IMR-90 (cell line): ENCODE measurements at regions not wholly inside any gene's neighbourhood (a gene's known extent, or its start where the extent isn't known, plus 50 kb on each side); places are given as distances from the start of the nearest gene placed in this dataset.

Experiments used
- ATAC-seq: fragments of 200-7000 bp; cut with Tn5 transposase; 2 replicates; pipeline ENCODE4 v1.9.1; 2020; ENCODE audit warnings: low read depth, mild to moderate bottlenecking, moderate library complexity
- BruUV-seq: library from RNA; stranded (reverse); fragments of 400-500 nt; replicated peaks from 2 replicates; lab custom pipeline; 2021; lab: Mats Ljungman, UMichigan
- CTCF ChIA-PET: fragments of 300-600 bp; formaldehyde crosslinking; extraction: SDS; loops from one replicate; lab custom pipeline; 2021; ENCODE audit warnings: antibody characterized with exemption; lab: Yijun Ruan, JAX
- POLR2A ChIA-PET: fragments of 300-600 bp; sonication (Branson Sonifier 250); formaldehyde crosslinking; loops from one replicate; lab custom pipeline; 2022; ENCODE audit warnings: antibody characterized with exemption; ENCODE audit not compliant: unreplicated experiment; lab: Charles Lee
- DNase-seq: peaks from one replicate; pipeline ENCODE4 v3.0.0; 2013
- H2AFZ ChIP-seq: replicated peaks from 2 replicates; pipeline ENCODE3; 2013; ENCODE audit warnings: low read length, mild to moderate bottlenecking; ENCODE audit not compliant: poor library complexity
- H2AK5ac ChIP-seq: 2 replicates; pipeline ENCODE4 v1.6.1; 2013; ENCODE audit warnings: low read depth, low read length, inconsistent platforms
- H2AK9ac ChIP-seq: replicated peaks from 2 replicates; pipeline ENCODE3; 2013; ENCODE audit warnings: mild to moderate bottlenecking, low read depth, low read length, moderate library complexity; ENCODE audit not compliant: poor library complexity
- H2BK120ac ChIP-seq: 2 replicates; pipeline ENCODE4 v1.6.1; 2013; ENCODE audit warnings: low read depth, low read length, inconsistent platforms
- H2BK15ac ChIP-seq: 3 replicates; pipeline ENCODE4 v1.6.1; 2013; ENCODE audit warnings: low read depth, low read length, inconsistent platforms
- H2BK20ac ChIP-seq: 2 replicates; pipeline ENCODE4 v1.6.1; 2013; ENCODE audit warnings: low read depth, mild to moderate bottlenecking, inconsistent platforms, low read length, moderate library complexity
- H2BK5ac ChIP-seq: 2 replicates; pipeline ENCODE4 v1.6.1; 2013; ENCODE audit warnings: mild to moderate bottlenecking, low read depth, low read length, inconsistent platforms; ENCODE audit not compliant: poor library complexity, severe bottlenecking
- H3K14ac ChIP-seq: replicated peaks from 2 replicates; pipeline ENCODE4 v1.6.1; 2013; ENCODE audit warnings: low read depth, low read length, inconsistent platforms
- H3K18ac ChIP-seq: 2 replicates; pipeline ENCODE4 v1.6.1; 2013; ENCODE audit warnings: low read depth, low read length, control low read depth
- H3K23ac ChIP-seq: 2 replicates; pipeline ENCODE4 v1.6.1; 2013; ENCODE audit warnings: low read depth, low read length, inconsistent platforms
- H3K27ac ChIP-seq: 2 replicates; pipeline ENCODE4 v1.5.1; 2013; ENCODE audit warnings: mild to moderate bottlenecking, control low read depth, low read length; ENCODE audit not compliant: insufficient read depth
- H3K27me3 ChIP-seq: 2 replicates; pipeline ENCODE4 v1.6.1; 2013; ENCODE audit warnings: low read length; ENCODE audit not compliant: control insufficient read depth, insufficient read depth
- H3K36me3 ChIP-seq: 2 replicates; pipeline ENCODE4 v1.6.1; 2013; ENCODE audit warnings: low read length, mixed read lengths; ENCODE audit not compliant: control insufficient read depth, insufficient read depth
- H3K4ac ChIP-seq: 2 replicates; pipeline ENCODE4 v1.6.1; 2013; ENCODE audit warnings: low read depth, low read length, inconsistent platforms
- H3K4me1 ChIP-seq: 2 replicates; pipeline ENCODE4 v1.6.1; 2013; ENCODE audit warnings: low read length, mixed read lengths; ENCODE audit not compliant: control insufficient read depth, insufficient read depth
- H3K4me2 ChIP-seq: 2 replicates; pipeline ENCODE4 v1.6.1; 2013; ENCODE audit warnings: low read depth, mild to moderate bottlenecking, control low read depth, low read length, moderate library complexity
- H3K4me3 ChIP-seq: 2 replicates; pipeline ENCODE4 v1.5.1; 2013; ENCODE audit warnings: low read depth, mild to moderate bottlenecking, control low read depth, low read length, moderate library complexity; ENCODE audit not compliant: insufficient read depth
- H3K56ac ChIP-seq: 2 replicates; pipeline ENCODE4 v1.6.1; 2013; ENCODE audit warnings: low read length, inconsistent platforms; ENCODE audit not compliant: insufficient read depth; ENCODE audit errors: extremely low read depth
- H3K79me1 ChIP-seq, 2 experiments: 2 replicates each; pipeline ENCODE4 v1.6.1; 2013; ENCODE audit warnings: low read length in 2 of 2, inconsistent platforms in 1 of 2, low read depth in 1 of 2
- H3K9ac ChIP-seq: 2 replicates; pipeline ENCODE4 v1.6.1; 2013; ENCODE audit warnings: low read depth, low read length, control low read depth
- H3K9me1 ChIP-seq: 2 replicates; pipeline ENCODE4 v1.6.1; 2013; ENCODE audit warnings: low read length, inconsistent platforms; ENCODE audit not compliant: insufficient read depth
- H3K9me3 ChIP-seq: 2 replicates; pipeline ENCODE4 v1.6.1; 2013; ENCODE audit warnings: low read length; ENCODE audit not compliant: control insufficient read depth, insufficient read depth
- H4K20me1 ChIP-seq: 2 replicates; pipeline ENCODE4 v1.6.1; 2013; ENCODE audit warnings: low read length, inconsistent platforms; ENCODE audit not compliant: insufficient read depth
- H4K5ac ChIP-seq: 2 replicates; pipeline ENCODE4 v1.6.1; 2013; ENCODE audit warnings: mild to moderate bottlenecking, low read depth, low read length, control low read depth
- H4K8ac ChIP-seq, 2 experiments: 2 replicates each; pipeline ENCODE4 v1.6.1; 2013; ENCODE audit warnings: low read depth in 2 of 2, low read length in 2 of 2, control low read depth in 1 of 2, inconsistent platforms in 1 of 2
- H4K91ac ChIP-seq: 2 replicates; pipeline ENCODE4 v1.6.1; 2013; ENCODE audit warnings: low read depth, low read length, inconsistent platforms; ENCODE audit not compliant: insufficient read depth
- BHLHE40 ChIP-seq: fragments of 150-350 bp; IDR thresholded peaks from 2 replicates; pipeline ENCODE4 v1.6.1; 2016; ENCODE audit warnings: mild to moderate bottlenecking, low read depth, low read length
- CEBPB ChIP-seq: IDR thresholded peaks from 2 replicates; pipeline ENCODE4 v1.6.1; 2012; ENCODE audit warnings: low read depth, low read length, improper control_type of control experiment
- CHD1 ChIP-seq: IDR thresholded peaks from 2 replicates; pipeline ENCODE4 v1.6.1; 2012; ENCODE audit warnings: low read depth, low read length, improper control_type of control experiment
- CTCF ChIP-seq: conservative IDR thresholded peaks from 2 replicates; pipeline ENCODE4 v1.5.1; 2012; ENCODE audit warnings: mild to moderate bottlenecking, low read depth, low read length, improper control_type of control experiment
- ELK1 ChIP-seq: fragments of 150-350 bp; IDR thresholded peaks from 2 replicates; pipeline ENCODE4 v1.6.1; 2016; ENCODE audit warnings: low read depth, mild to moderate bottlenecking, low read length, moderate library complexity, borderline replicate concordance
- FOS ChIP-seq: fragments of 150-350 bp; IDR thresholded peaks from 2 replicates; pipeline ENCODE4 v1.6.1; 2016; ENCODE audit warnings: low read depth, low read length
- MAFK ChIP-seq: IDR thresholded peaks from 2 replicates; pipeline ENCODE4 v1.6.1; 2012; ENCODE audit warnings: low read depth, low read length, improper control_type of control experiment
- MAZ ChIP-seq: IDR thresholded peaks from 2 replicates; pipeline ENCODE4 v1.6.1; 2012; ENCODE audit warnings: low read depth, mild to moderate bottlenecking, low read length, improper control_type of control experiment, moderate library complexity, borderline replicate concordance
- MXI1 ChIP-seq: IDR thresholded peaks from 2 replicates; pipeline ENCODE4 v1.6.1; 2012; ENCODE audit warnings: low read depth, mild to moderate bottlenecking, low read length, moderate library complexity, borderline replicate concordance
- NFE2L2 ChIP-seq: fragments of 150-350 bp; IDR thresholded peaks from 2 replicates; pipeline ENCODE4 v1.6.1; 2016; ENCODE audit warnings: low read depth, mild to moderate bottlenecking, low read length
- POLR2A ChIP-seq: IDR thresholded peaks from 2 replicates; pipeline ENCODE4 v1.6.1; 2012; ENCODE audit warnings: mild to moderate bottlenecking, low read depth, low read length
- RAD21 ChIP-seq: IDR thresholded peaks from 2 replicates; pipeline ENCODE4 v1.6.1; 2012; ENCODE audit warnings: low read length, improper control_type of control experiment
- RCOR1 ChIP-seq: IDR thresholded peaks from 2 replicates; pipeline ENCODE4 v1.6.1; 2012; ENCODE audit warnings: mild to moderate bottlenecking, low read length, improper control_type of control experiment; ENCODE audit not compliant: insufficient replicate concordance
- RFX5 ChIP-seq: IDR thresholded peaks from 2 replicates; pipeline ENCODE4 v1.8.0; 2012; ENCODE audit warnings: low read depth, mild to moderate bottlenecking, low read length, moderate library complexity
- SMC3 ChIP-seq: fragments of 150-350 bp; IDR thresholded peaks from 2 replicates; pipeline ENCODE4 v1.6.1; 2016; ENCODE audit warnings: low read depth, mild to moderate bottlenecking, antibody characterized with exemption, low read length, moderate library complexity
- USF2 ChIP-seq: fragments of 150-350 bp; IDR thresholded peaks from 2 replicates; pipeline ENCODE4 v1.6.1; 2017; ENCODE audit warnings: mild to moderate bottlenecking, antibody characterized with exemption, low read length, low read depth
- WGBS, 2 experiments: methylation state at CpG; one replicate each; pipeline versions ENCODE4 v1.1.5 to v1.1.7; 2013; ENCODE audit warnings: missing lambda C conversion rate in 2 of 2; ENCODE audit not compliant: insufficient read length in 1 of 2; ENCODE audit errors: extremely low coverage in 2 of 2; 5-methylcytosine and 5-hydroxymethylcytosine counted together
- dilution Hi-C: fragments of 300-500 bp; cut with HindIII; formaldehyde crosslinking; loops from one replicate; pipeline ENCODE4 v1.14.3; 2018; ENCODE audit warnings: low sequenced_read_pairs; ENCODE audit not compliant: unreplicated experiment
- in situ Hi-C: fragments of 300-500 bp; cut with MboI; formaldehyde crosslinking; loops from 3 replicates; pipeline ENCODE4 v1.14.3; 2019; ENCODE audit warnings: low sequenced_read_pairs, inconsistent platforms, mixed read lengths
- intact Hi-C: fragments of 100-400 bp; cut with micrococcal nuclease; formaldehyde crosslinking; loops from 2 replicates; pipeline ENCODE4 v1.10.0; 2022

GRCh38 chr18:2316082-2316750 is 255.1 kb downstream of the METTL4 start:
- Histone ChIP-seq H4K20me1 (no peaks in the 10 kb centered on the region), H3K27ac (no peak overlapping the region), H3K36me3 (no peaks in the 10 kb centered on the region), H3K4ac (no peak overlapping the region), H3K9me3 (no peaks in the 10 kb centered on the region), H4K91ac (no peak overlapping the region), H3K18ac (no peak overlapping the region), H3K4me1 (no peaks in the 10 kb centered on the region), H3K23ac (no peak overlapping the region), H4K5ac (no peak overlapping the region), H3K79me1 (no peaks in the 10 kb centered on the region), H2BK15ac (no peak overlapping the region), H2AK9ac (no peak overlapping the region), H3K14ac (no peak overlapping the region), H2BK5ac (no peak overlapping the region), H3K27me3 (peaks cover 5% of the 10 kb centered on the region), H2AFZ (no peak overlapping the region), H3K56ac (no peak overlapping the region), H2BK120ac (no peak overlapping the region), H2BK20ac (no peak overlapping the region), H3K9me1 (no peaks in the 10 kb centered on the region), H2AK5ac (no peak overlapping the region), H3K4me2 (no peak overlapping the region), H4K8ac (no peak overlapping the region), H3K4me3 (no peak overlapping the region), H3K9ac (no peak overlapping the region)
- BruUV-seq = no TSS peak
- DNase-seq = no peak
- POLR2A ChIA-PET = no interaction called here
- intact Hi-C loops (no loop called here), in situ Hi-C loops (no loop called here), dilution Hi-C loops (no loop called here)
- no CpG with 5 or more reads among the region's 3 CpGs for WGBS, 2 experiments
- CTCF ChIA-PET = interaction anchor here (0.6 kb wide), 1 partner anchor 549 kb away, joined by 6 read pairs; no protein-coding TSS in a partner anchor
- ATAC-seq = no peak
- TF ChIP-seq RCOR1 (no peak), MAZ (no peak), MXI1 (no peak), BHLHE40 (no peak), CHD1 (no peak), FOS (no peak), CTCF (no peak), NFE2L2 (no peak), USF2 (no peak), RAD21 (no peak), RFX5 (no peak), ELK1 (no peak), CEBPB (no peak), POLR2A (no peak), MAFK (no peak), SMC3 (no peak)
